Erythroblast (primary cell): ENCODE measurements at regions not wholly inside any gene's neighbourhood (a gene's known extent, or its start where the extent isn't known, plus 50 kb on each side); places are given as distances from the start of the nearest gene placed in this dataset.

Source experiments
- DNase-seq, 2 experiments: peaks; one replicate each; lab custom pipeline; 2025; lab: John Stamatoyannopoulos, UW
- GATA1 ChIP-seq: IDR thresholded peaks from 2 replicates; pipeline ENCODE4 v1.6.1; 2011; ENCODE audit warnings: low read depth, mild to moderate bottlenecking, control low read depth, low read length, moderate library complexity
- POLR2A ChIP-seq: IDR thresholded peaks from 2 replicates; pipeline ENCODE4 v1.6.1; 2011; ENCODE audit warnings: mild to moderate bottlenecking, low read length

DNA sequence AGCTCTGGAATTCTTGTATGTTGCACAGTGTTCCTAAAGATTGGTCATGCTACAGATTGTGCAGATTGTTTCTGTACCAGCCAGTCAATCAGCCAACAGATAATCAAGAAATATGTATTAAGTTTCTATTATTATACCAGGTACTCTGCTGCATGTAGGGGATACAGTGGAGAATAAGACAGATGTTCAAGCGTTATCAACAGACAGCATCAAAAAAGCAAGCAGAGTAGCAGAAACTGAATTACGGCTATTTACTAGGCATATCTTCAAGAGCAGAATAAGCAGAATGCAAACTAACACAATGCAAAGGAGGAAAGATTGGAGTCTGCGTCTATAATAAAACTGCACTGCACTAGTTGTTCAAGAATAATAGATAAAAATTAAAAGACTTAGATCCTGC, 278.6 kb downstream of the ETS1 start:
- DNase-seq = no peak
- no peak for TF ChIP-seq POLR2A
- no peak for TF ChIP-seq GATA1

DNA sequence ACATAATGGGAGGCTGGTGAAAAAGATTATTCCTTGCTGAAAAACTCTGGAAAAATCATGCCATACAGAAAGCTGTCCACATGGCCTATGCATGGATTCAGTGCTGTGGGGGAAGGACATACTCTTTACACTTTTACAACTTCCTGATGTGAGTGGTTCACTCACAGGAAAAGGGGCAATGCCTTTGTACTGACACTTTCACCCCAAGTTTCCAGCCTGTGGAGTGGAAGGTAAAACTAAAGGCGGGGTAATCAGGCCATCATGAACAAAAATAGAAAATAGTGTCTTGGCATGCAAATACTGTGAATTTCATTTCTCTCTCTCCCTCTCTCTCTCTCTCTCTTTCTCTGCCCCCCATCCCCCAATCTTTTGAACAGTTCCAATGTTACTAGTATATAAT, 281.8 kb downstream of the ETS1 start:
- no peak for TF ChIP-seq GATA1
- DNase-seq = no peak

DNA sequence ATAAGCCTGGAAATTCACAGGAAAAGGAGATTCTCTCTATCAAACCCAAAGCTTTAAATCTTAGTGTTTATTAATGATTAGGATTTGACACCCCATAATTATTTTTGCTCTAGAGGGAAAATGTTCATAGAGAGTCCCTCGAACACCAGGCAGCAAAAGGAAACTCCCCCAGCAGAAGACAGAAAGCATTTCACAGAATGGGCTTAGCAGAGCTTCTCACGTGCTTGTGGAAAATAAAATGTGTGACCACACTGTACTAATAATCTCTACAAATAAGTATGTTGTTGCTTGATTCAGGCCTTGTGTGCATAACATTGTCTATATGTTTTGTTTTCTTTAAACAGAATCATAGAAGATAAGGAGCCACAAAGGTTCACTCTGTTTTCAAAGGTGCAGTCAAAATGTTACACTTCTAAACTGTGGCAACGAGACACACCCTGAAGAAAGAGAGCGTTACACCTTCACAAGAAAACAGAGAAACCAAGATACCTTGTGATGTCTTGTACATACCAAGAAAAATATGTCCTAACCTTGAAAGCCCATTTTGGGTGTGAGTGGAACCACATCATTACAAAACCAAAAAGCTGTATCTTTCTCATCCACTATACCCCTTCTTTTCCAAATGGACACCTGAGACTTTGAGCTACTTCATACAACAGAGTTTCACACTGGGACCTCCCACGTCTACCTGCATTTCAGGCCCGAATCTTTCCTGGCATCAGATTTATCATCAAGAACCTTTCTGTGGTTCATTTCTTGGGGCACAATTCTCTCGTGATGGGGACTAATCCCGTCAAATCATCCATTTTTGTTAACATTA, 282.5 kb downstream of the ETS1 start:
- no peak for DNase-seq
- no peak for TF ChIP-seq GATA1
- TF ChIP-seq POLR2A = no peak

DNA sequence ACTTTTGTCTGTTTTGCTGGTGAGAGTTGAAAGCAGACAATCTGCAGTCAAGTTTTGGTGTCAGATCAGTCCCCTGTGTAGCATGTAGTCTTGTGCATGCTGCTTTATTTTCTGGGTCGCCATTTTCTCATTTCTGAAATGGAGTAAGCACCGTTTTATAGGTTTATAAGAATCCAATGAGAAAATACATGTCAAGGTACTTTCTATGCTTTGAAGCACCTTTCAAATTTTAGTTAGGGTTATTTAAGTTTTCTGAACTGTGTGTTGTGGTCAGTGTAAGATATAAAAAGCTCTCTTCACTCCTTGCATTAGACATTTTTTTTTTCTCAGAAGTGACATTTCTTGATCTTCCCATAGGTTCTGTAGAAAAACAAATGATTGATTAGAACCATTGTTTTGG, 283.2 kb downstream of the ETS1 start:
- no peak for DNase-seq
- no peak for TF ChIP-seq GATA1
- no peak for TF ChIP-seq POLR2A

DNA sequence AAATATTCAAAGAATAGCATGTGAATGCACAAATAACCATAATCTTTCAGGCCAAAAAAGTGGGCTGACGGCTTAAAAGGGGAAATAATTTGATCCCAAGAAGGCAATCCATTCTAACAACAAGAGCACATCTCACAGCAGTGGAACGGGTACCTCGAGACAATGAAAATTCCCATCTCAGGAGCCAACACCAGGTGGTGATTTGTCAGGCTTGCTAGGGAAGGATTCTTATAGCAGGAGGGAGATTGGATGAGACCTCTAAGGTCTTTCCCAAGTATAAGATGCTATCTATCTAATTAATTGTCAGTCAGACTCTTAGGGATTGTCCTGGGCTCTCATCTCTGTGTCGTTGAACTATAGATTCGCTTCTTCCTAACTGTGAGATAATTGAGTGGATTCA, 284.0 kb downstream of the ETS1 start:
- no peak for TF ChIP-seq GATA1
- no peak for DNase-seq

DNA sequence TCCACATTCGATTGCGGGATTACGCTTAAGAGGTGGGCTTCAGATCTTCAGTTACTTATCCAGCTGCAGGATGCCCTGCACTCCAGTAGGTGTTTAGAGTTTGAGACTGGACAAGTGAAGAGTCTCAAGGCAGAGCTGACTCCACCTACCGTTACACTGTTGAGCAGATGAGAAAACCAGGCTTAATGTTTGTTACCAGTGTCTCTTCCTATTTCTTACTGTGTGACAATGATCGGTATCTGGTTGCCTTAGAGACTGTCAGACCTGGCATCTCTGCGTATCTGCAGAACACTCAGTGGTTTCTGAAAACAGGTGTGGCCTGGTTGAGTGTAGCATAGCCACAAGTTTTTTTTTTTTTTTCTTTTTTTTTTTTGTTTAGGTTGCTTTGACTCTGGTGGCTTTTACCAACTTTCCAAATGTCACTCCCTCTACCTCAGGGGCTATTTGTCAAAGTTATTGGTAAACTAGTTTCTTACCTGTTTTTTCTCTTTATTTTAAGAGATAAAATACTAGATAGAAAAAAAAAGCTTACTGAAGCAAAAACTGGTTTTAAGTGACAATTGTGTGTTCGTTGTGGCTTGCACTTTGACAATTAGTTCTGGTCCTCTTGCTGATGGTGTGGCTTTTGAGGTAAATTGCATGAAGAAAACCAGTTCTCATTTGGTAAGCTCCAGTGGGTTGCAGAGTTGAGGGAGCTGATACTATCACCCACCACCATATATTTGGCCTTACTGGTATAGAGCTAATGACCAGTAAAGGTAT, 284.8 kb downstream of the ETS1 start:
- TF ChIP-seq POLR2A = no peak
- no peak for TF ChIP-seq GATA1
- DNase-seq = no peak

DNA sequence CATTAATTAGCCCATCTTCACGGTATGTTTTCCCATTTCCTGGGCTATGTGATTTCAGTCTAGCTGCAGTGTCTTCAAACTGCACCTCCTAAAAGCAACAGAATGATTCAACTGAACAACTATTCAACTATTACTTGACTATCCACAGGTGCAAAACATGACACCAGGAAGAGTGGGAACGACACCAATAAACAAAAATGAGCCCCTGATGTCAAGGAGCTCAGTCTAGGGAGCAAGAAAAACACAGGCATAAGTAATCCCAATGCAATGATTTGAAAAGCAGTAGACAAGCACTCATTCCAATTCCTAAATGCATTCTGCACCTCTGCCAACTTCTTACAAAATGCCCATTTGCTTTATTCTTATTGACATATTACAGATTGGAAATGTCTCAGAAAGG, 285.6 kb downstream of the ETS1 start:
- no peak for DNase-seq
- no peak for TF ChIP-seq GATA1
- no peak for TF ChIP-seq POLR2A

DNA sequence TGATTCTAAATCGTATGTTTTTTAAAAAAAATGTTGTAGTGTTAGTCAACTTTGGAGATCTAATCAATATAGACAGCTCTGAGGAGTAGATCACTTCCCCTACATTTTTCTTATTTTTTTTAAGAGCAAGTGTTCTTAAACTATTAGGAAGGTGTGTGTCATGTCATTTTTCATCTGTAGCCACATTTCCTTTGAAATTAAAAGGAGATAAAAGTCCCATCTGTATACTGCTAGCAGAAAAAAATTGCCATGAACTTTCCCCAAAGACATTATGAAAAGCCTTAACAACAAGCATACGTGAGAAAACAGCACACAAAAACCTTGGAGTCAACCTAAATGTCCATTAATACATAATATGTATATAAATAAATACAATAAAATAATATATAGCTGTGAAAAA, 286.6 kb downstream of the ETS1 start:
- DNase-seq = no peak
- TF ChIP-seq POLR2A (no peak), GATA1 (no peak)

DNA sequence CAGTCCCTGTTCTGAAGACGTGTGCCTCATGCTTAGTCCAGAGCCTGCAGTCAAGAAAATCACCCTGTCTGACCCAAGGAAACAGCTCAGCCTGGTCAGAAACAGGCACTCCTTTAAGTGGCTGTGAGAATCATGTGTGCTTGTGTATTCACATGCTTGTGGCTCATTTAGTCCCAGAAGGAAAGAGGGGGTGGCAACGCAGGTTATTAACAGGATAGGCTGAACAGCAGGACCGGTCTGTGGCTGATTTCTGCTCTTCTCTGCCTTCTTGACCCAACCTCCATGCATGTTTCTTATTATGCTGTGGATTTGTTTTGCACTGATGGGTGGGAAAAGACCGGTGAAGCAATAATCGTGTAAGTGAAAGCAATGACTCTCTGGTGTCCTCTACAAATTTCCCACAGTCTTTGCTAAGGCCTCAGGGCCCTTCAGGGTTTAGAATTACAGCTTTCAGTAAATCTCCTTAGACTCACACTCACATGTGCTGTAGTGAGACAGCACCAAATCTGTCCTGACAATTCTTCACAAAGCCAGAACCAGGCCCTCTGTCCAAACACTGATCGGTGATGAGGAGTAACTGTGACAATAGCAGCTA, 288.1 kb downstream of the ETS1 start:
- DNase-seq = no peak
- TF ChIP-seq POLR2A = no peak
- TF ChIP-seq GATA1 = no peak

DNA sequence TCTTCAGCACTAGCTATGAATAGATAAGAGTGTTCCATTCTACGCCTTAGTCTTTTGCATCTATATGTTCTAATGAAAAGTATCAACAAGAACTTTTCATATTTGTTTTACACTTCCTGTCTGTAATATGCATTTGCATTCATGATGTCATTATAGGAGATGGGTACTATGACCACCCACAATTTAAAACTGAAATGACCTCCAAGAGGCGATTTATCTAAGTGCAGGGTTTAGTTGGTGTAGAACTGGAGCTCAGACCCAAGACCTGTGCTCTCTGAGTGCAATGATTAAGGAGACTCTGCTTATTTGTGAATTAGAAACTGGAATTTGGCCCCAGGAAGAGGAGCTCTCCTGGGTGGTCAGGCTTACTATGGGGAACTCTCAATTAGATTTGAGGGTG, 289.1 kb downstream of the ETS1 start:
- no peak for DNase-seq
- TF ChIP-seq POLR2A (no peak), GATA1 (no peak)

DNA sequence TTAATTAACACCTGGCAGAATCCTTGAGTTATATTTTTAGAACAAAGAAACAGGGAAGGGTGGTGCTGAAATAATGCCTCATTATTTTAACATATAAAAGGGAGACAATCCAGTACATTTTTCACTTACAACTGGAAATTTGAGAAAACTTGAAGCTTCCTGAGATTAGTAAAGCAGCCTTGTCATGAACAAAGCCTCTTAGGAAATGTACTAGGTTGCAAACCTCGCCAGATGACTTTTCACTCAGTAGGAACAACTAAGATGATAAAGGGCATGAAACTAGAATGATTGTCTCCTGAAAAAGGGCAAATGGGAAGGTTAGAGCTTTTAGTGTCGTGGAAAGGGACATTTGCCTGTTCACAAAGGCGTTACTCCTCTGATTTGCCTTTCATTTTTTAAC, 289.6 kb downstream of the ETS1 start:
- no peak for DNase-seq
- TF ChIP-seq GATA1 (no peak), POLR2A (no peak)

DNA sequence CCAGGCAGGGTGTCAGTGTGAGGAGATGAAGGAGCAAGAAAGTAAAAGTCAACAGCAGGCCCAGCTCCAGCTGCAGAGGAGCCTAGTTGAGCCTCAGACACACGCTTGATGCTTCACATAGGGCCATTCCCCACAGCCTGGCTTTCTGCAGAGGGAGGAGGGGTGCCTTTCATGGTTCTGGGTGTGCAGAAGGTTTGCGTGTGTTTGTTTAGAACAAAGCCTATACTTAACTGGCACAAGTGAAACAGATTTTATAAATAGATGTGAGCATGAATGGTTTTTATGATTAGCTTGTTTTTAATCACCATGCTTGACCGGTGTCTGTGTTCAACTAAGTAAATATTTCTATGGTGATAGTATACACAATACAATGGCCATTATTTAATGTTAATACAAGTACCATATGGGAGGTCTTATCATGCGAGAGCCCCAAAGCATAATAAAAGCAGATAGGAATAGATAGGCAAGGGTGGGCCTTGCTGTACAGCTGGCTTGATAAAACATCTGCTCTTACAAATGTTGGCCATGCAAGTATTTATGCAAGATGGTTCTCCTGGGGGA, 290.2 kb downstream of the ETS1 start:
- DNase-seq = no peak
- TF ChIP-seq GATA1 (no peak), POLR2A (no peak)

DNA sequence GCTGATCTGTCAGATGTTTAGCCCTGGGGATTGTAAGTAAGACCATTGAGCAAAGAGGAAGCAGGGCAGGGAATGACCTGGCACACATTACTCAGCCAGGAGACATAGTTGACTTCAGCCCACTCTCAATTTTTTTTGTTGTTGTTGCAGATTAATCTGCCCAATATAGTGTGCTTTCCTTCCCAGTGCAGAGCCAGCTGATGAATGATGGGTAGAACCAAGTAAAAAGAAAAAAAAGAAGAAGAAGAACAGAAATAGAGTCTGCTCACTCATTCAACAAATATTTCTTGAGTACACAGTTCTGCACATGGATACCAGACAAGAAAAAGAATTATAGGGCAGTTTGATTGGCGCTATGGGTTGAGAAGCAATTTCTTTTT, 292.7 kb downstream of the ETS1 start:
- TF ChIP-seq GATA1 = no peak
- TF ChIP-seq POLR2A = no peak
- DNase-seq = no peak
